ENCODE measurements at regions not wholly inside any gene's neighbourhood (a gene's known extent, or its start where the extent isn't known, plus 50 kb on each side); places are given as distances from the start of the nearest gene placed in this dataset.
"Not testable (repeated sequence)": the region's sequence is repeated elsewhere in the genome, so short reads cannot be mapped to it uniquely, and the experiment has no call there.

GRCh38 chr1:21385022-21385421 is 54.9 kb upstream of the NBPF3 start:
- no peak for DNase-seq

- no peak for DNase-seq
Measured at GRCh38 chr1:21384620-21385019, 55.3 kb upstream of the NBPF3 start.

GRCh38 chr1:21383785-21384401 is 56.0 kb upstream of the NBPF3 start:
- DNase-seq = no peak

GRCh38 chr1:21381354-21381753 is 58.6 kb upstream of the NBPF3 start:
- DNase-seq = no peak

GRCh38 chr1:21380147-21380546 is 59.8 kb upstream of the NBPF3 start:
- not testable (repeated sequence) for DNase-seq

- DNase-seq = no peak
Measured at GRCh38 chr1:21379571-21379970, 60.4 kb upstream of the NBPF3 start.

GRCh38 chr1:21378705-21379494 is 61.0 kb upstream of the NBPF3 start:
- no peak for DNase-seq

- DNase-seq = no peak
Measured at GRCh38 chr1:21372383-21372782, 67.6 kb upstream of the NBPF3 start.

- no peak for DNase-seq
Measured at GRCh38 chr1:21369905-21370304, 70.0 kb upstream of the NBPF3 start.

- peak; percentile 83 for DNase-seq
Measured at GRCh38 chr1:21368515-21369289, 71.2 kb upstream of the NBPF3 start.

- DNase-seq = not testable (repeated sequence)
Measured at GRCh38 chr1:21367973-21368514, 71.9 kb upstream of the NBPF3 start.

GRCh38 chr1:21366288-21366687 is 73.6 kb upstream of the NBPF3 start:
- no peak for DNase-seq

GRCh38 chr1:21365036-21365435 is 74.8 kb upstream of the ECE1 start:
- DNase-seq = no peak

- no peak for DNase-seq
Measured at GRCh38 chr1:21362096-21362495, 71.8 kb upstream of the ECE1 start.

- no peak for DNase-seq
Measured at GRCh38 chr1:21361506-21361905, 71.2 kb upstream of the ECE1 start.

- no peak for DNase-seq
Measured at GRCh38 chr1:21357161-21357560, 66.9 kb upstream of the ECE1 start.

GRCh38 chr1:21355956-21356355 is 65.7 kb upstream of the ECE1 start:
- DNase-seq = no peak

- no peak for DNase-seq
Measured at GRCh38 chr1:21352586-21352985, 62.3 kb upstream of the ECE1 start.

- no peak for DNase-seq
Measured at GRCh38 chr1:21351901-21352300, 61.6 kb upstream of the ECE1 start.

GRCh38 chr1:21350202-21350885 is 60.1 kb upstream of the ECE1 start:
- no peak for DNase-seq

GRCh38 chr1:21349693-21350092 is 59.4 kb upstream of the ECE1 start:
- DNase-seq = no peak

GRCh38 chr1:21347072-21347581 is 56.9 kb upstream of the ECE1 start:
- no peak for DNase-seq

Data from right hindlimb (tissue), 1 donor.